Fibroblast of lung (primary cell): ENCODE measurements at regions not wholly inside any gene's neighbourhood (a gene's known extent, or its start where the extent isn't known, plus 50 kb on each side); places are given as distances from the start of the nearest gene placed in this dataset.
A peak's percentile ranks its signal among the peaks of the same experiment; 100 is the strongest.
"Not testable (repeated sequence)": the region's sequence is repeated elsewhere in the genome, so short reads cannot be mapped to it uniquely, and the experiment has no call there.

ENCODE experiments used
- DNase-seq, 2 donors: peaks; one replicate each; pipeline versions ENCODE4 v3.0.0 to v3.0.0-alpha.2; 2010; ENCODE audit warnings: low read depth in 2 of 2
- H2AFZ ChIP-seq: 2 replicates; pipeline ENCODE4 v1.5.1; 2012; ENCODE audit warnings: low read length, control low read depth, inconsistent platforms
- H3K27ac ChIP-seq: 2 replicates; pipeline ENCODE4 v1.5.1; 2011; ENCODE audit warnings: low read length, control low read depth; ENCODE audit not compliant: insufficient read depth
- H3K27me3 ChIP-seq: 2 replicates; pipeline ENCODE4 v1.5.1; 2011; ENCODE audit warnings: mild to moderate bottlenecking, low read length; ENCODE audit not compliant: control insufficient read depth, insufficient read depth
- H3K36me3 ChIP-seq: 2 replicates; pipeline ENCODE4 v1.5.1; 2011; ENCODE audit warnings: low read length; ENCODE audit not compliant: control insufficient read depth, insufficient read depth
- H3K4me1 ChIP-seq: 2 replicates; pipeline ENCODE4 v1.5.1; 2011; ENCODE audit warnings: low read length; ENCODE audit not compliant: control insufficient read depth, insufficient read depth; ENCODE audit errors: extremely low read depth
- H3K4me2 ChIP-seq: 2 replicates; pipeline ENCODE4 v1.5.1; 2011; ENCODE audit warnings: low read length, control low read depth; ENCODE audit not compliant: insufficient read depth; ENCODE audit errors: extremely low read depth
- H3K4me3 ChIP-seq, 4 experiments: fragments of 200-600 bp in 1 of 4; sonication (generic) in 1 of 4; replicated peaks in 1 of 4; 2 replicates each; pipeline ENCODE4 v1.5.1; 2011 to 2016; ENCODE audit warnings: low read length in 4 of 4, low read depth in 3 of 4, mild to moderate bottlenecking in 3 of 4, control low read depth in 2 of 4, inconsistent platforms in 1 of 4, mixed read lengths in 1 of 4; ENCODE audit not compliant: insufficient read depth in 1 of 4; ENCODE audit errors: control extremely low read depth in 1 of 4
- H3K79me2 ChIP-seq: 2 replicates; pipeline ENCODE4 v1.5.1; 2012; ENCODE audit warnings: mild to moderate bottlenecking, low read length, inconsistent platforms; ENCODE audit not compliant: control insufficient read depth, insufficient read depth
- H3K9ac ChIP-seq: 2 replicates; pipeline ENCODE4 v1.5.1; 2011; ENCODE audit warnings: mild to moderate bottlenecking, low read length, control low read depth; ENCODE audit not compliant: insufficient read depth
- H3K9me3 ChIP-seq: 2 replicates; pipeline ENCODE4 v1.5.1; 2012; ENCODE audit warnings: low read depth, low read length; ENCODE audit not compliant: control insufficient read depth, insufficient read depth
- H4K20me1 ChIP-seq: 2 replicates; pipeline ENCODE4 v1.5.1; 2011; ENCODE audit warnings: low read length; ENCODE audit not compliant: control insufficient read depth, insufficient read depth; ENCODE audit errors: extremely low read depth
- CTCF ChIP-seq, 2 donors: IDR thresholded peaks in 1 of 2; conservative IDR thresholded peaks in 1 of 2; 1 replicate in 1 of 2; 2 replicates in 1 of 2; pipeline ENCODE4 v1.5.1; 2011 to 2012; ENCODE audit warnings: low read length in 2 of 2, control low read depth in 1 of 2, inconsistent platforms in 1 of 2, low read depth in 1 of 2, mild to moderate bottlenecking in 1 of 2
- EZH2 ChIP-seq: IDR thresholded peaks from 2 replicates; pipeline ENCODE4 v1.5.1; 2012; ENCODE audit warnings: low read length, control low read depth, mild to moderate bottlenecking; ENCODE audit errors: missing control alignments

- TF ChIP-seq EZH2: no peak
- TF ChIP-seq CTCF (conservative IDR thresholded peaks at IDR 0.05 in 1 of 2, IDR thresholded peaks at IDR 0.05 in 1 of 2; ENCODE audit: low read depth in 1 of 2, low read length in 2 of 2): no peak
- Histone ChIP-seq H3K4me2 (no peak overlapping the region), H3K9ac (no peak overlapping the region), H3K4me1 (no peaks in the 10 kb centered on the region), H3K4me3 (no peak overlapping the region), H3K79me2 (no peaks in the 10 kb centered on the region), H3K36me3 (no peaks in the 10 kb centered on the region), H4K20me1 (no peaks in the 10 kb centered on the region), H2AFZ (no peak overlapping the region), H3K27ac (no peak overlapping the region), H3K27me3 (no peaks in the 10 kb centered on the region), H3K9me3 (no peaks in the 10 kb centered on the region)
- no peak for DNase-seq
These were observed 131.9 kb downstream of the ADRA2C start for GRCh38 chr4:3898098-3898497.

- not testable (repeated sequence) for H3K4me2 ChIP-seq, H3K27me3 ChIP-seq, H3K27ac ChIP-seq, H3K9ac ChIP-seq, H3K4me1 ChIP-seq, H3K36me3 ChIP-seq, H3K79me2 ChIP-seq, H3K4me3 ChIP-seq, H2AFZ ChIP-seq, H4K20me1 ChIP-seq, DNase-seq, H3K9me3 ChIP-seq
These were observed 132.7 kb downstream of the ADRA2C start for GRCh38 chr4:3898928-3899327.

- not testable (repeated sequence) for H2AFZ ChIP-seq
These were observed 138.2 kb downstream of the ADRA2C start for GRCh38 chr4:3904264-3904955.

GRCh38 chr4:3909616-3910015, 143.4 kb downstream of the ADRA2C start:
- H3K79me2 ChIP-seq, H3K27me3 ChIP-seq, H3K4me1 ChIP-seq, H2AFZ ChIP-seq, H3K36me3 ChIP-seq, H3K9ac ChIP-seq, H3K4me2 ChIP-seq, H3K4me3 ChIP-seq, H4K20me1 ChIP-seq, DNase-seq, H3K9me3 ChIP-seq, H3K27ac ChIP-seq: not testable (repeated sequence)

More at GRCh38 chr4:3904264-3904955, 138.2 kb downstream of the ADRA2C start:
- not testable (repeated sequence) for H3K4me3 ChIP-seq, H3K79me2 ChIP-seq, H3K9ac ChIP-seq, H3K4me1 ChIP-seq, H4K20me1 ChIP-seq, H3K9me3 ChIP-seq, H3K4me2 ChIP-seq, H3K27me3 ChIP-seq, H3K36me3 ChIP-seq
- DNase-seq: peak; percentile 40 to 71
- peak overlapping the region; percentile 79 for H3K27ac ChIP-seq

GRCh38 chr4:3910161-3910950, 144.2 kb downstream of the ADRA2C start:
- not testable (repeated sequence) for H3K79me2 ChIP-seq, H3K4me2 ChIP-seq, H3K9ac ChIP-seq, H3K27me3 ChIP-seq, H4K20me1 ChIP-seq, H3K9me3 ChIP-seq, H3K27ac ChIP-seq, DNase-seq, H3K4me3 ChIP-seq, H3K36me3 ChIP-seq, H2AFZ ChIP-seq, H3K4me1 ChIP-seq
